ENCODE measurements at regions not wholly inside any gene's neighbourhood (a gene's known extent, or its start where the extent isn't known, plus 50 kb on each side); places are given as distances from the start of the nearest gene placed in this dataset.

- no peak for TF ChIP-seq POLR2A (IDR thresholded peaks at IDR 0.05; ENCODE audit: control extremely low read depth in 1 of 2, low read depth in 2 of 2, low read length in 2 of 2)
- TF ChIP-seq MAX (IDR thresholded peaks at IDR 0.05), result no peak
- TF ChIP-seq KDM4A (IDR thresholded peaks at IDR 0.05; ENCODE audit: low read depth, low read length, severe bottlenecking), result no peak
- TF ChIP-seq RBBP5 (IDR thresholded peaks at IDR 0.05; ENCODE audit: borderline replicate concordance, low read depth, low read length), result no peak
- TF ChIP-seq BACH1 (IDR thresholded peaks at IDR 0.05; ENCODE audit: low read length), result no peak
- TF ChIP-seq CHD2 (IDR thresholded peaks at IDR 0.05; ENCODE audit: low read length), result no peak
- TF ChIP-seq SP2 (IDR thresholded peaks at IDR 0.05; ENCODE audit: low read length), result no peak
- TF ChIP-seq CTCF (IDR thresholded peaks at IDR 0.05; ENCODE audit: control extremely low read depth in 1 of 3, insufficient read depth in 1 of 3, low read depth in 1 of 3, low read length in 3 of 3), result no peak
- TF ChIP-seq SIX5 (IDR thresholded peaks at IDR 0.05; ENCODE audit: low read depth, low read length), result no peak
These were observed 357.8 kb upstream of the ST8SIA4 start for GRCh38 chr5:101260857-101261256.

Measured in H1 (cell line).